IMR-90 (cell line): ENCODE measurements at regions not wholly inside any gene's neighbourhood (a gene's known extent, or its start where the extent isn't known, plus 50 kb on each side); places are given as distances from the start of the nearest gene placed in this dataset.

Experiments used
- ATAC-seq: fragments of 200-7000 bp; cut with Tn5 transposase; 2 replicates; pipeline ENCODE4 v1.9.1; 2020; ENCODE audit warnings: low read depth, mild to moderate bottlenecking, moderate library complexity
- BruUV-seq: library from RNA; stranded (reverse); fragments of 400-500 nt; replicated peaks from 2 replicates; lab custom pipeline; 2021; lab: Mats Ljungman, UMichigan
- CTCF ChIA-PET: fragments of 300-600 bp; formaldehyde crosslinking; extraction: SDS; loops from one replicate; lab custom pipeline; 2021; ENCODE audit warnings: antibody characterized with exemption; lab: Yijun Ruan, JAX
- POLR2A ChIA-PET: fragments of 300-600 bp; sonication (Branson Sonifier 250); formaldehyde crosslinking; loops from one replicate; lab custom pipeline; 2022; ENCODE audit warnings: antibody characterized with exemption; ENCODE audit not compliant: unreplicated experiment; lab: Charles Lee
- DNase-seq: peaks from one replicate; pipeline ENCODE4 v3.0.0; 2013
- H2AFZ ChIP-seq: replicated peaks from 2 replicates; pipeline ENCODE3; 2013; ENCODE audit warnings: low read length, mild to moderate bottlenecking; ENCODE audit not compliant: poor library complexity
- H2AK5ac ChIP-seq: 2 replicates; pipeline ENCODE4 v1.6.1; 2013; ENCODE audit warnings: low read depth, low read length, inconsistent platforms
- H2AK9ac ChIP-seq: replicated peaks from 2 replicates; pipeline ENCODE3; 2013; ENCODE audit warnings: mild to moderate bottlenecking, low read depth, low read length, moderate library complexity; ENCODE audit not compliant: poor library complexity
- H2BK120ac ChIP-seq: 2 replicates; pipeline ENCODE4 v1.6.1; 2013; ENCODE audit warnings: low read depth, low read length, inconsistent platforms
- H2BK15ac ChIP-seq: 3 replicates; pipeline ENCODE4 v1.6.1; 2013; ENCODE audit warnings: low read depth, low read length, inconsistent platforms
- H2BK20ac ChIP-seq: 2 replicates; pipeline ENCODE4 v1.6.1; 2013; ENCODE audit warnings: low read depth, mild to moderate bottlenecking, inconsistent platforms, low read length, moderate library complexity
- H2BK5ac ChIP-seq: 2 replicates; pipeline ENCODE4 v1.6.1; 2013; ENCODE audit warnings: mild to moderate bottlenecking, low read depth, low read length, inconsistent platforms; ENCODE audit not compliant: poor library complexity, severe bottlenecking
- H3K14ac ChIP-seq: replicated peaks from 2 replicates; pipeline ENCODE4 v1.6.1; 2013; ENCODE audit warnings: low read depth, low read length, inconsistent platforms
- H3K18ac ChIP-seq: 2 replicates; pipeline ENCODE4 v1.6.1; 2013; ENCODE audit warnings: low read depth, low read length, control low read depth
- H3K23ac ChIP-seq: 2 replicates; pipeline ENCODE4 v1.6.1; 2013; ENCODE audit warnings: low read depth, low read length, inconsistent platforms
- H3K27ac ChIP-seq: 2 replicates; pipeline ENCODE4 v1.5.1; 2013; ENCODE audit warnings: mild to moderate bottlenecking, control low read depth, low read length; ENCODE audit not compliant: insufficient read depth
- H3K27me3 ChIP-seq: 2 replicates; pipeline ENCODE4 v1.6.1; 2013; ENCODE audit warnings: low read length; ENCODE audit not compliant: control insufficient read depth, insufficient read depth
- H3K36me3 ChIP-seq: 2 replicates; pipeline ENCODE4 v1.6.1; 2013; ENCODE audit warnings: low read length, mixed read lengths; ENCODE audit not compliant: control insufficient read depth, insufficient read depth
- H3K4ac ChIP-seq: 2 replicates; pipeline ENCODE4 v1.6.1; 2013; ENCODE audit warnings: low read depth, low read length, inconsistent platforms
- H3K4me1 ChIP-seq: 2 replicates; pipeline ENCODE4 v1.6.1; 2013; ENCODE audit warnings: low read length, mixed read lengths; ENCODE audit not compliant: control insufficient read depth, insufficient read depth
- H3K4me2 ChIP-seq: 2 replicates; pipeline ENCODE4 v1.6.1; 2013; ENCODE audit warnings: low read depth, mild to moderate bottlenecking, control low read depth, low read length, moderate library complexity
- H3K4me3 ChIP-seq: 2 replicates; pipeline ENCODE4 v1.5.1; 2013; ENCODE audit warnings: low read depth, mild to moderate bottlenecking, control low read depth, low read length, moderate library complexity; ENCODE audit not compliant: insufficient read depth
- H3K56ac ChIP-seq: 2 replicates; pipeline ENCODE4 v1.6.1; 2013; ENCODE audit warnings: low read length, inconsistent platforms; ENCODE audit not compliant: insufficient read depth; ENCODE audit errors: extremely low read depth
- H3K79me1 ChIP-seq, 2 experiments: 2 replicates each; pipeline ENCODE4 v1.6.1; 2013; ENCODE audit warnings: low read length in 2 of 2, inconsistent platforms in 1 of 2, low read depth in 1 of 2
- H3K9ac ChIP-seq: 2 replicates; pipeline ENCODE4 v1.6.1; 2013; ENCODE audit warnings: low read depth, low read length, control low read depth
- H3K9me1 ChIP-seq: 2 replicates; pipeline ENCODE4 v1.6.1; 2013; ENCODE audit warnings: low read length, inconsistent platforms; ENCODE audit not compliant: insufficient read depth
- H3K9me3 ChIP-seq: 2 replicates; pipeline ENCODE4 v1.6.1; 2013; ENCODE audit warnings: low read length; ENCODE audit not compliant: control insufficient read depth, insufficient read depth
- H4K20me1 ChIP-seq: 2 replicates; pipeline ENCODE4 v1.6.1; 2013; ENCODE audit warnings: low read length, inconsistent platforms; ENCODE audit not compliant: insufficient read depth
- H4K5ac ChIP-seq: 2 replicates; pipeline ENCODE4 v1.6.1; 2013; ENCODE audit warnings: mild to moderate bottlenecking, low read depth, low read length, control low read depth
- H4K8ac ChIP-seq, 2 experiments: 2 replicates each; pipeline ENCODE4 v1.6.1; 2013; ENCODE audit warnings: low read depth in 2 of 2, low read length in 2 of 2, control low read depth in 1 of 2, inconsistent platforms in 1 of 2
- H4K91ac ChIP-seq: 2 replicates; pipeline ENCODE4 v1.6.1; 2013; ENCODE audit warnings: low read depth, low read length, inconsistent platforms; ENCODE audit not compliant: insufficient read depth
- BHLHE40 ChIP-seq: fragments of 150-350 bp; IDR thresholded peaks from 2 replicates; pipeline ENCODE4 v1.6.1; 2016; ENCODE audit warnings: mild to moderate bottlenecking, low read depth, low read length
- CEBPB ChIP-seq: IDR thresholded peaks from 2 replicates; pipeline ENCODE4 v1.6.1; 2012; ENCODE audit warnings: low read depth, low read length, improper control_type of control experiment
- CTCF ChIP-seq: conservative IDR thresholded peaks from 2 replicates; pipeline ENCODE4 v1.5.1; 2012; ENCODE audit warnings: mild to moderate bottlenecking, low read depth, low read length, improper control_type of control experiment
- MAFK ChIP-seq: IDR thresholded peaks from 2 replicates; pipeline ENCODE4 v1.6.1; 2012; ENCODE audit warnings: low read depth, low read length, improper control_type of control experiment
- MAZ ChIP-seq: IDR thresholded peaks from 2 replicates; pipeline ENCODE4 v1.6.1; 2012; ENCODE audit warnings: low read depth, mild to moderate bottlenecking, low read length, improper control_type of control experiment, moderate library complexity, borderline replicate concordance
- MXI1 ChIP-seq: IDR thresholded peaks from 2 replicates; pipeline ENCODE4 v1.6.1; 2012; ENCODE audit warnings: low read depth, mild to moderate bottlenecking, low read length, moderate library complexity, borderline replicate concordance
- RAD21 ChIP-seq: IDR thresholded peaks from 2 replicates; pipeline ENCODE4 v1.6.1; 2012; ENCODE audit warnings: low read length, improper control_type of control experiment
- RCOR1 ChIP-seq: IDR thresholded peaks from 2 replicates; pipeline ENCODE4 v1.6.1; 2012; ENCODE audit warnings: mild to moderate bottlenecking, low read length, improper control_type of control experiment; ENCODE audit not compliant: insufficient replicate concordance
- WGBS, 2 experiments: methylation state at CpG; one replicate each; pipeline versions ENCODE4 v1.1.5 to v1.1.7; 2013; ENCODE audit warnings: missing lambda C conversion rate in 2 of 2; ENCODE audit not compliant: insufficient read length in 1 of 2; ENCODE audit errors: extremely low coverage in 2 of 2; 5-methylcytosine and 5-hydroxymethylcytosine counted together
- dilution Hi-C: fragments of 300-500 bp; cut with HindIII; formaldehyde crosslinking; loops from one replicate; pipeline ENCODE4 v1.14.3; 2018; ENCODE audit warnings: low sequenced_read_pairs; ENCODE audit not compliant: unreplicated experiment
- in situ Hi-C: fragments of 300-500 bp; cut with MboI; formaldehyde crosslinking; loops from 3 replicates; pipeline ENCODE4 v1.14.3; 2019; ENCODE audit warnings: low sequenced_read_pairs, inconsistent platforms, mixed read lengths
- intact Hi-C: fragments of 100-400 bp; cut with micrococcal nuclease; formaldehyde crosslinking; loops from 2 replicates; pipeline ENCODE4 v1.10.0; 2022
- TF ChIP-seq, protein P1 (sequence below): fragments of 150-350 bp; IDR thresholded peaks from 2 replicates; pipeline ENCODE4 v1.6.1; 2017; ENCODE audit warnings: mild to moderate bottlenecking, antibody characterized with exemption, low read length, low read depth

GRCh38 chr12:115137812-115138521, 454.0 kb upstream of the TBX3 start:
- CTCF ChIA-PET: interaction anchor here (0.7 kb wide), 1 partner anchor 205 kb away, joined by 3 read pairs; no protein-coding TSS in a partner anchor
- peak overlapping the region; percentile 57; the same call in 1 of the 2 replicates for H4K5ac ChIP-seq
- BruUV-seq: no TSS peak
- 64% methylated on average over 2 of the region's 12 CpGs; no CpG with 5 or more reads in 1 of the 2 experiments for WGBS, 2 experiments
- peaks cover 2% of the 10 kb centered on the region; the same call in 1 of the 2 replicates for H3K9me3 ChIP-seq
- H3K4me1 ChIP-seq: peaks cover 11% of the 10 kb centered on the region
- no peak overlapping the region for H3K4me3 ChIP-seq
- peak overlapping the region; percentile 53; the same call in 1 of the 2 replicates for H4K91ac ChIP-seq
- peak overlapping the region; percentile 19 for H2BK5ac ChIP-seq
- H3K14ac ChIP-seq: no peak overlapping the region; the same call in 1 of the 2 replicates
- ATAC-seq: no peak; the same call in 1 of the 2 replicates
- no peak overlapping the region for H2AK9ac ChIP-seq
- intact Hi-C loops: loop anchor here (2.0 to 10.0 kb wide), 2 partner anchors 323 to 453 kb away; partner anchors contain the start of gene TBX3
- peak overlapping the region; percentile 68; the same call in 1 of the 2 replicates for H3K27ac ChIP-seq
- H3K4ac ChIP-seq: 0 out of 2 replicates have a peak overlapping the region, but pooled peaks have one; percentile 21
- peak overlapping the region; percentile 52; the same call in 1 of the 2 replicates for H3K4me2 ChIP-seq
- no peaks in the 10 kb centered on the region for H4K20me1 ChIP-seq
- no peaks in the 10 kb centered on the region for H3K36me3 ChIP-seq
- H3K9me1 ChIP-seq: 0 out of 2 replicates have a peak, but pooled peaks cover 3% of the 10 kb centered on the region
- no peaks in the 10 kb centered on the region for H3K27me3 ChIP-seq
- POLR2A ChIA-PET: no interaction called here
- no peak overlapping the region for H3K56ac ChIP-seq
- H2AFZ ChIP-seq: no peak overlapping the region
- peak overlapping the region in 1 of 2 experiments; percentile 16; a peak in 2 of 4 replicates for H4K8ac ChIP-seq
- dilution Hi-C loops: no loop called here
- no peaks in the 10 kb centered on the region for H3K79me1 ChIP-seq
- H2BK120ac ChIP-seq: peak overlapping the region; percentile 30
- TF ChIP-seq CTCF (no peak), RCOR1 (no peak), CEBPB (no peak), BHLHE40 (no peak), RAD21 (no peak), MAZ (no peak), MAFK (no peak), MXI1 (no peak)
- TF ChIP-seq, protein P1, sequence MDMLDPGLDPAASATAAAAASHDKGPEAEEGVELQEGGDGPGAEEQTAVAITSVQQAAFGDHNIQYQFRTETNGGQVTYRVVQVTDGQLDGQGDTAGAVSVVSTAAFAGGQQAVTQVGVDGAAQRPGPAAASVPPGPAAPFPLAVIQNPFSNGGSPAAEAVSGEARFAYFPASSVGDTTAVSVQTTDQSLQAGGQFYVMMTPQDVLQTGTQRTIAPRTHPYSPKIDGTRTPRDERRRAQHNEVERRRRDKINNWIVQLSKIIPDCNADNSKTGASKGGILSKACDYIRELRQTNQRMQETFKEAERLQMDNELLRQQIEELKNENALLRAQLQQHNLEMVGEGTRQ: peak; percentile 88
- no peak overlapping the region for H3K9ac ChIP-seq
- DNase-seq: no peak
- peak overlapping the region; percentile 82 for H3K18ac ChIP-seq
- in situ Hi-C loops: no loop called here
- no peak overlapping the region for H3K23ac ChIP-seq
- peak overlapping the region; percentile 50; the same call in 1 of the 2 replicates for H2BK20ac ChIP-seq
- H2BK15ac ChIP-seq: no peak overlapping the region
- 0 out of 2 replicates have a peak overlapping the region, but pooled peaks have one; percentile 16 for H2AK5ac ChIP-seq
